Kidney (tissue), 13 donors: ENCODE measurements at regions not wholly inside any gene's neighbourhood (a gene's known extent, or its start where the extent isn't known, plus 50 kb on each side); places are given as distances from the start of the nearest gene placed in this dataset.

Source experiments
- DNase-seq, 5 donors: peaks; one replicate each; pipeline ENCODE4 v3.0.0-alpha.2; 2013 to 2020
- FAIRE-seq: peaks from 2 replicates; lab custom pipeline; 2012; peaks lifted over from hg19 to GRCh38; lab: Jason Lieb, UNC
- H3K27ac ChIP-seq, 2 donors: one replicate each; pipeline ENCODE4 v1.7.0; 2013; ENCODE audit warnings: low read depth in 2 of 2, low read length in 2 of 2, inconsistent platforms in 1 of 2
- H3K27me3 ChIP-seq: one replicate; pipeline ENCODE4 v1.7.1; 2013; ENCODE audit warnings: low read length, inconsistent platforms; ENCODE audit not compliant: control insufficient read depth, insufficient read depth
- H3K36me3 ChIP-seq, 3 donors: one replicate each; pipeline versions ENCODE4 v1.7.0 to v1.7.1; 2013; ENCODE audit warnings: low read length in 3 of 3, control low read depth in 1 of 3, inconsistent platforms in 1 of 3; ENCODE audit not compliant: insufficient read depth in 3 of 3, control insufficient read depth in 2 of 3
- H3K4me1 ChIP-seq, 3 donors: one replicate each; pipeline versions ENCODE4 v1.7.0 to v1.7.1; 2013; ENCODE audit warnings: low read length in 3 of 3, inconsistent platforms in 1 of 3, low read depth in 1 of 3; ENCODE audit not compliant: control insufficient read depth in 2 of 3, insufficient read depth in 2 of 3
- H3K4me3 ChIP-seq, 3 donors: one replicate each; pipeline versions ENCODE4 v1.7.0 to v1.8.1; 2013; ENCODE audit warnings: low read length in 3 of 3, control low read depth in 1 of 3, inconsistent platforms in 1 of 3
- H3K9ac ChIP-seq, 3 donors: one replicate each; pipeline versions ENCODE4 v1.7.0 to v1.7.1; 2013; ENCODE audit warnings: low read length in 3 of 3, control low read depth in 1 of 3, inconsistent platforms in 1 of 3
- H3K9me3 ChIP-seq, 3 donors: one replicate each; pipeline versions ENCODE4 v1.7.0 to v1.7.1; 2013; ENCODE audit warnings: low read length in 3 of 3, control low read depth in 1 of 3, inconsistent platforms in 1 of 3; ENCODE audit not compliant: control insufficient read depth in 2 of 3, insufficient read depth in 1 of 3
- CTCF ChIP-seq: IDR thresholded peaks from 3 replicates; pipeline ENCODE4 v1.5.1; 2012; ENCODE audit warnings: mild to moderate bottlenecking, moderate library complexity, borderline replicate concordance; ENCODE audit not compliant: insufficient read depth; ENCODE audit errors: extremely low read depth
- intact Hi-C: fragments of 100-400 bp; cut with DNase I; formaldehyde crosslinking; loops from one replicate; pipeline ENCODE4 v1.11.1; 2022
- donor health status: control.
- donor health status: control.
- donor health status: control.
- donor health status: control.
- donor health status: control.
- donor health status: DM: yes; HTN: yes; CAD: no.
- donor health status: Normal renal cell carcinoma (clear cell type).

GRCh38 chr1:229164836-229165735 lies 105.8 kb upstream of the RAB4A start:
- Histone ChIP-seq H3K4me1 (no peaks in the 10 kb centered on the region), H3K9me3 (no peaks in the 10 kb centered on the region), H3K4me3 (no peak overlapping the region), H3K36me3 (no peaks in the 10 kb centered on the region), H3K27ac (no peak overlapping the region), H3K27me3 (no peaks in the 10 kb centered on the region), H3K9ac (no peak overlapping the region)
- no peak for FAIRE-seq
- TF ChIP-seq CTCF, result no peak
- intact Hi-C loops, result no loop called here
- no peak for DNase-seq

- no peak for FAIRE-seq
These were observed 103.6 kb upstream of the RAB4A start for GRCh38 chr1:229167318-229167717.

GRCh38 chr1:229169399-229169798 lies 101.5 kb upstream of the RAB4A start:
- intact Hi-C loops, result no loop called here
- no peak for TF ChIP-seq CTCF
- H3K9ac ChIP-seq, result no peak overlapping the region
- H3K27me3 ChIP-seq, result no peaks in the 10 kb centered on the region
- no peaks in the 10 kb centered on the region for H3K36me3 ChIP-seq
- no peaks in the 10 kb centered on the region for H3K9me3 ChIP-seq
- H3K27ac ChIP-seq, result no peak overlapping the region
- no peaks in the 10 kb centered on the region for H3K4me1 ChIP-seq
- FAIRE-seq (no peak), DNase-seq (no peak)
- H3K4me3 ChIP-seq, result no peak overlapping the region

More at GRCh38 chr1:229167318-229167717, 103.6 kb upstream of the RAB4A start:
- Histone ChIP-seq H3K9me3 (no peaks in the 10 kb centered on the region), H3K4me1 (no peaks in the 10 kb centered on the region), H3K27me3 (no peaks in the 10 kb centered on the region), H3K9ac (no peak overlapping the region), H3K27ac (no peak overlapping the region), H3K4me3 (no peak overlapping the region), H3K36me3 (no peaks in the 10 kb centered on the region)
- no peak for DNase-seq
- intact Hi-C loops, result no loop called here
- TF ChIP-seq CTCF, result no peak
